SH-SY5Y (cell line): ENCODE measurements at regions not wholly inside any gene's neighbourhood (a gene's known extent, or its start where the extent isn't known, plus 50 kb on each side); places are given as distances from the start of the nearest gene placed in this dataset.

Experiments
- GATA2 ChIP-seq: IDR thresholded peaks from 2 replicates; pipeline ENCODE4 v1.6.1; 2011; ENCODE audit warnings: mild to moderate bottlenecking, low read depth, low read length
- GATA3 ChIP-seq: IDR thresholded peaks from 2 replicates; pipeline ENCODE4 v1.6.1; 2011; ENCODE audit warnings: low read depth, mild to moderate bottlenecking, low read length, moderate library complexity

GRCh38 chr1:177802304-177802703, 167.6 kb downstream of the SEC16B start:
- no peak for TF ChIP-seq GATA3
- TF ChIP-seq GATA2, result no peak
